ENCODE measurements at regions not wholly inside any gene's neighbourhood (a gene's known extent, or its start where the extent isn't known, plus 50 kb on each side); places are given as distances from the start of the nearest gene placed in this dataset.

DNA sequence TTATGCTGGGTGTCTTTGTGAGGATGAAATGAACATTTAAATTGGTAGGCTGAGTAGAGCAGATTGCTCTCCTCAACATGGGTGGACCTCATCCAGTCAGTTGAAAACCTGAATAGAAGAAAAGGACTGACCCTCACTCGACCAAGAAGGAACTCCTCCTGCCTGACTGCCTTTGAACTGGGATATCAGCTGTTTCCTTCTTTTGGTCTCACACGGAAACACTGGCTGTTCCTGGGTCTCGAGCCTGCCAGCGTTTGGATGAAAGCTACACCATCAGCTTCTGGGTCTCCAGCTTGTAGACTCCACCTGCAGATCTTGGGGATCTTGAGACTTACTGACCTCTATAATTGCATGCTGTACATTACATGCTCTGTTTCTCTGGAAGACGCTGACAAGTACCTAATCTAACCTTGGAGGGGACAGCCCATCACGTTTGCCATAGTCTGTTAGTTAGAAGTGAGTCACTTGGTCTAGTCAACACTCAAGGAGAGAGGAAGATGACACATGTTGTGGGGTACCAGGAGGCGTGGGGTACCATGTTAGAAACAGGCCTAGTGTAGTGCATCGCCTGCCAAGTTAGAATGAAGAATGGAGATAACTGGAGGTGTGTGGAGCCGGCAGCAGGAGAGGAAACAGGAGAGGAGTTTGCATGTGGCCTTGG, 267.0 kb downstream of the MREG start:
- FAIRE-seq (no peak), DNase-seq (ENCODE audit: low read depth in 1 of 2, low spot score in 2 of 2) (no peak)
- Histone ChIP-seq H3K9me3 (ENCODE audit: insufficient read depth in 2 of 2, low read depth in 1 of 2, low read length in 1 of 2) (no peaks in the 10 kb centered on the region), H3K4me3 (ENCODE audit: extremely low read depth in 1 of 4, insufficient read depth in 2 of 4, low read depth in 3 of 4, low read length in 4 of 4) (no peak overlapping the region), H3K27me3 (replicated peaks in 1 of 4; ENCODE audit: control insufficient read depth in 3 of 4, extremely low read depth in 1 of 4, insufficient read depth in 3 of 4, low read length in 3 of 4) (no peaks in the 10 kb centered on the region), H3K14ac (ENCODE audit: insufficient read length) (no peak overlapping the region), H2AK5ac (ENCODE audit: low read depth, low read length) (0 out of 2 replicates have a peak overlapping the region, but pooled peaks have one; percentile 25), H3K4ac (replicated peaks; ENCODE audit: insufficient read length, low read depth, low read length) (no peak overlapping the region), H4K91ac (replicated peaks; ENCODE audit: insufficient read length, low read length) (no peak overlapping the region), H3K27ac (ENCODE audit: low read depth, low read length) (no peak overlapping the region), H2BK120ac (replicated peaks; ENCODE audit: low read depth, low read length) (no peak overlapping the region), H2BK20ac (ENCODE audit: low read length) (no peak overlapping the region), H3K79me2 (ENCODE audit: control insufficient read depth in 1 of 2, insufficient read depth in 2 of 2, low read length in 2 of 2) (no peaks in the 10 kb centered on the region), H3K4me1 (replicated peaks in 1 of 4; ENCODE audit: control insufficient read depth in 3 of 4, insufficient read depth in 4 of 4, low read length in 3 of 4) (no peaks in the 10 kb centered on the region), H3K4me2 (ENCODE audit: insufficient read depth in 1 of 2, low read depth in 2 of 2, low read length in 2 of 2) (no peak overlapping the region), H2BK12ac (ENCODE audit: low read depth, low read length) (no peak overlapping the region), H3K79me1 (ENCODE audit: low read depth, low read length) (no peaks in the 10 kb centered on the region), H2AFZ (ENCODE audit: low read length) (no peak overlapping the region), H3K56ac (replicated peaks; ENCODE audit: insufficient read length, low read depth, low read length) (no peak overlapping the region), H3K9ac (replicated peaks in 1 of 4; ENCODE audit: extremely low read depth in 1 of 4, low read depth in 3 of 4, low read length in 3 of 4) (no peak overlapping the region), H2BK15ac (ENCODE audit: low read length) (no peak overlapping the region), H3K18ac (ENCODE audit: extremely low read depth, low read length) (no peak overlapping the region), H2BK5ac (ENCODE audit: low read depth, low read length) (no peak overlapping the region), H4K5ac (ENCODE audit: insufficient read length, low read depth, low read length) (no peak overlapping the region), H3K36me3 (ENCODE audit: control insufficient read depth in 2 of 4, insufficient read depth in 4 of 4, low read length in 3 of 4) (no peaks in the 10 kb centered on the region), H4K8ac (ENCODE audit: extremely low read depth, insufficient read depth, low read length) (no peak overlapping the region), H3K23me2 (ENCODE audit: low read depth, low read length) (no peaks in the 10 kb centered on the region), H3K23ac (ENCODE audit: insufficient read length) (no peak overlapping the region), H4K20me1 (replicated peaks in 1 of 2; ENCODE audit: control insufficient read depth in 1 of 2, insufficient read depth in 2 of 2, low read length in 2 of 2) (no peaks in the 10 kb centered on the region)
- ChIA-PET POLR2A (ENCODE audit: partially characterized antibody) (no interaction called here), CTCF (ENCODE audit: partially characterized antibody) (interaction anchor here (0.6 kb wide), 1 partner anchor 169 kb away, joined by 3 read pairs; no protein-coding TSS in a partner anchor)
- no peak for TF ChIP-seq BRCA1 (IDR thresholded peaks at IDR 0.05; ENCODE audit: low read depth, low read length)
- TF ChIP-seq GABPA (IDR thresholded peaks at IDR 0.05; ENCODE audit: borderline replicate concordance, insufficient read depth, low read length): no peak
- 91% methylated on average over 9 of the region's 9 CpGs; no CpG with 5 or more reads in 1 of the 2 experiments for WGBS, 2 experiments (ENCODE audit: extremely low coverage in 1 of 2, insufficient coverage in 1 of 2, insufficient read length in 1 of 2, insufficient replicate concordance in 2 of 2, low coverage in 1 of 2, low lambda C conversion rate in 2 of 2, missing lambda C conversion rate in 1 of 2)

Data from H1 (cell line).